GM12878 (cell line): ENCODE measurements at regions not wholly inside any gene's neighbourhood (a gene's known extent, or its start where the extent isn't known, plus 50 kb on each side); places are given as distances from the start of the nearest gene placed in this dataset.

ENCODE experiments used
- BMI1 ChIP-seq: fragments of 450-650 bp; IDR thresholded peaks from 2 replicates; pipeline ENCODE4 v1.6.1; 2016; ENCODE audit warnings: mild to moderate bottlenecking, moderate library complexity, borderline replicate concordance
- CBFB ChIP-seq: IDR thresholded peaks from 2 replicates; pipeline ENCODE4 v1.6.1; 2016; ENCODE audit warnings: antibody characterized with exemption, low read depth
- CREB1 ChIP-seq: IDR thresholded peaks from 2 replicates; pipeline ENCODE4 v1.6.1; 2012; ENCODE audit warnings: low read depth, mild to moderate bottlenecking, inconsistent platforms
- CREM ChIP-seq: IDR thresholded peaks from 2 replicates; pipeline ENCODE4 v1.6.1; 2014; ENCODE audit warnings: antibody characterized with exemption, low read depth
- EP300 ChIP-seq, 2 experiments: fragments of 150-350 bp in 1 of 2; IDR thresholded peaks; 2 replicates each; pipeline ENCODE4 v1.6.1; 2011 to 2012; ENCODE audit warnings: low read depth in 2 of 2, low read length in 2 of 2, borderline replicate concordance in 1 of 2, improper control_type of control experiment in 1 of 2, inconsistent platforms in 1 of 2; ENCODE audit not compliant: control insufficient read depth in 1 of 2
- ESRRA ChIP-seq: IDR thresholded peaks from 2 replicates; pipeline ENCODE4 v1.6.1; 2012; ENCODE audit warnings: mild to moderate bottlenecking, low read length, improper control_type of control experiment
- HDAC6 ChIP-seq: fragments of 200-600 bp; sonication (generic); IDR thresholded peaks from one replicate; pipeline ENCODE4 v1.8.0; 2017; ENCODE audit warnings: antibody characterized with exemption; ENCODE audit not compliant: unreplicated experiment
- IRF4 ChIP-seq: IDR thresholded peaks from 2 replicates; pipeline ENCODE4 v1.6.1; 2011; ENCODE audit warnings: low read depth, low read length
- KLF5 ChIP-seq: fragments of 450-650 bp; IDR thresholded peaks from 2 replicates; pipeline ENCODE4 v1.6.1; 2014; ENCODE audit warnings: mild to moderate bottlenecking; ENCODE audit not compliant: partially characterized antibody
- MTA3 ChIP-seq: IDR thresholded peaks from 2 replicates; pipeline ENCODE4 v1.6.1; 2012; ENCODE audit warnings: low read length, inconsistent platforms, borderline replicate concordance
- NFYB ChIP-seq: IDR thresholded peaks from 2 replicates; pipeline ENCODE4 v1.6.1; 2011; ENCODE audit warnings: low read depth, mild to moderate bottlenecking, low read length, improper control_type of control experiment, moderate library complexity; ENCODE audit not compliant: insufficient read depth
- PAX8 ChIP-seq: fragments of 450-650 bp; IDR thresholded peaks from 2 replicates; pipeline ENCODE4 v1.6.1; 2017; ENCODE audit warnings: mild to moderate bottlenecking, moderate library complexity
- RELB ChIP-seq: fragments of 450-650 bp; IDR thresholded peaks from 2 replicates; pipeline ENCODE4 v1.6.1; 2017; ENCODE audit warnings: low read depth, mild to moderate bottlenecking, moderate library complexity
- REST ChIP-seq: IDR thresholded peaks from 2 replicates; pipeline ENCODE4 v1.6.1; 2012; ENCODE audit warnings: mild to moderate bottlenecking, low read depth, low read length
- RUNX3 ChIP-seq: IDR thresholded peaks from 2 replicates; pipeline ENCODE4 v1.6.1; 2012; ENCODE audit warnings: low read length, inconsistent platforms
- SKIL ChIP-seq: fragments of 450-650 bp; IDR thresholded peaks from 2 replicates; pipeline ENCODE4 v1.6.1; 2017; ENCODE audit warnings: mild to moderate bottlenecking, low read depth, inconsistent platforms; ENCODE audit not compliant: poor library complexity, severe bottlenecking
- SMAD1 ChIP-seq: fragments of 450-650 bp; IDR thresholded peaks from 2 replicates; pipeline ENCODE4 v1.6.1; 2018; ENCODE audit warnings: mild to moderate bottlenecking, low read depth; ENCODE audit not compliant: partially characterized antibody
- SMAD5 ChIP-seq: IDR thresholded peaks from 2 replicates; pipeline ENCODE4 v1.6.1; 2016; ENCODE audit warnings: antibody characterized with exemption, low read depth
- SMC3 ChIP-seq: IDR thresholded peaks from 2 replicates; pipeline ENCODE4 v1.6.1; 2011; ENCODE audit warnings: low read length, improper control_type of control experiment, borderline replicate concordance
- STAT3 ChIP-seq: IDR thresholded peaks from 2 replicates; pipeline ENCODE4 v1.6.1; 2011; ENCODE audit warnings: low read depth, low read length, improper control_type of control experiment
- TBL1XR1 ChIP-seq: IDR thresholded peaks from 2 replicates; pipeline ENCODE4 v1.6.1; 2012; ENCODE audit warnings: low read depth, low read length, improper control_type of control experiment
- ZBED1 ChIP-seq: IDR thresholded peaks from 2 replicates; pipeline ENCODE4 v1.6.1; 2016; ENCODE audit warnings: borderline replicate concordance

GRCh38 chr2:191617575-191617974 lies 60.4 kb upstream of the NABP1 start (continued):
- peak; percentile 81 for TF ChIP-seq SKIL
- TF ChIP-seq RELB: peak; percentile 84; the same call in 1 of the 2 replicates
- TF ChIP-seq HDAC6: no peak
- no peak for TF ChIP-seq REST
- peak; percentile 62; the same call in 1 of the 2 replicates for TF ChIP-seq TBL1XR1
- TF ChIP-seq CREB1: peak; percentile 93
- no peak for TF ChIP-seq SMAD5
- TF ChIP-seq MTA3: 0 out of 2 replicates have a peak, but pooled peaks have one; percentile 45
- no peak for TF ChIP-seq NFYB
- no peak for TF ChIP-seq ZBED1
- TF ChIP-seq STAT3: 0 out of 2 replicates have a peak, but pooled peaks have one; percentile 68
- TF ChIP-seq KLF5: no peak
- TF ChIP-seq PAX8: no peak
- TF ChIP-seq CBFB: peak; percentile 78; the same call in 1 of the 2 replicates
- TF ChIP-seq CREM: peak; percentile 73
- no peak for TF ChIP-seq SMAD1
- TF ChIP-seq ESRRA: no peak
- peak; percentile 73 to 77; a peak in 3 of 4 replicates for TF ChIP-seq EP300 (IDR thresholded peaks at IDR 0.05; ENCODE audit: borderline replicate concordance in 1 of 2, control insufficient read depth in 1 of 2, low read depth in 2 of 2, low read length in 2 of 2)
- no peak for TF ChIP-seq IRF4
- peak; percentile 99 for TF ChIP-seq RUNX3
- peak; percentile 44; the same call in 1 of the 2 replicates for TF ChIP-seq BMI1
- no peak for TF ChIP-seq SMC3
